ENCODE measurements at regions not wholly inside any gene's neighbourhood (a gene's known extent, or its start where the extent isn't known, plus 50 kb on each side); places are given as distances from the start of the nearest gene placed in this dataset.

GRCh38 chrX:13201605-13202219 is 118.1 kb downstream of the ATXN3L start:
- CTCF ChIA-PET = no interaction called here
- TF ChIP-seq CTCF (IDR thresholded peaks at IDR 0.05; ENCODE audit: insufficient read depth, low read length, missing control alignments) = no peak
- no peak for DNase-seq (ENCODE audit: low read depth, low spot score)
- H3K4me3 ChIP-seq (ENCODE audit: low read depth, low read length) = no peak overlapping the region
- POLR2A ChIA-PET = no interaction called here

- H3K4me3 ChIP-seq (ENCODE audit: low read depth, low read length) = no peak overlapping the region
- ChIA-PET POLR2A (no interaction called here), CTCF (no interaction called here)
- no peak for TF ChIP-seq CTCF (IDR thresholded peaks at IDR 0.05; ENCODE audit: insufficient read depth, low read length, missing control alignments)
- DNase-seq (ENCODE audit: low read depth, low spot score) = no peak
Observed at GRCh38 chrX:13200398-13200797, 119.5 kb downstream of the ATXN3L start.

GRCh38 chrX:13198762-13199064 is 121.1 kb downstream of the ATXN3L start:
- DNase-seq (ENCODE audit: low read depth, low spot score) = no peak
- POLR2A ChIA-PET = no interaction called here
- no peak for TF ChIP-seq CTCF (IDR thresholded peaks at IDR 0.05; ENCODE audit: insufficient read depth, low read length, missing control alignments)
- H3K4me3 ChIP-seq (ENCODE audit: low read depth, low read length) = no peak overlapping the region
- CTCF ChIA-PET = no interaction called here

- no peak for TF ChIP-seq CTCF (IDR thresholded peaks at IDR 0.05; ENCODE audit: insufficient read depth, low read length, missing control alignments)
- no peak for DNase-seq (ENCODE audit: low read depth, low spot score)
- ChIA-PET CTCF (no interaction called here), POLR2A (no interaction called here)
- no peak overlapping the region for H3K4me3 ChIP-seq (ENCODE audit: low read depth, low read length)
Observed at GRCh38 chrX:13198056-13198761, 121.6 kb downstream of the ATXN3L start.

GRCh38 chrX:13196782-13197181 is 123.1 kb downstream of the ATXN3L start:
- CTCF ChIA-PET = no interaction called here

GRCh38 chrX:13195340-13195739 is 124.5 kb downstream of the ATXN3L start:
- POLR2A ChIA-PET = no interaction called here
- H3K4me3 ChIP-seq (ENCODE audit: low read depth, low read length) = no peak overlapping the region
- CTCF ChIA-PET = no interaction called here
- no peak for DNase-seq (ENCODE audit: low read depth, low spot score)
- TF ChIP-seq CTCF (IDR thresholded peaks at IDR 0.05; ENCODE audit: insufficient read depth, low read length, missing control alignments) = no peak

More at GRCh38 chrX:13196782-13197181, 123.1 kb downstream of the ATXN3L start:
- POLR2A ChIA-PET = no interaction called here
- DNase-seq (ENCODE audit: low read depth, low spot score) = no peak
- H3K4me3 ChIP-seq (ENCODE audit: low read depth, low read length) = no peak overlapping the region
- no peak for TF ChIP-seq CTCF (IDR thresholded peaks at IDR 0.05; ENCODE audit: insufficient read depth, low read length, missing control alignments)
